T-cell (primary cell): ENCODE measurements at regions not wholly inside any gene's neighbourhood (a gene's known extent, or its start where the extent isn't known, plus 50 kb on each side); places are given as distances from the start of the nearest gene placed in this dataset.

Experiments used
- ATAC-seq, 4 experiments: fragments of 200-7000 bp in 3 of 4; fragments of 150-1000 bp in 1 of 4; cut with Tn5 transposase; replicated peaks in 1 of 4; 1 replicate in 3 of 4; 2 replicates in 1 of 4; pipeline ENCODE4 v1.10.0; 2021; ENCODE audit warnings: moderate library complexity in 3 of 4, mild to moderate bottlenecking in 2 of 4, moderate number of reproducible peaks in 1 of 4
- CTCF ChIA-PET, 2 donors: fragments of 300-600 bp; sonication (Branson Sonifier 250); formaldehyde crosslinking; loops; one replicate each; lab custom pipeline; 2022; ENCODE audit warnings: antibody characterized with exemption in 2 of 2; lab: Charles Lee
- POLR2A ChIA-PET, 2 donors: fragments of 300-600 bp; sonication (Branson Sonifier 250); formaldehyde crosslinking; loops; one replicate each; lab custom pipeline; 2022; ENCODE audit warnings: antibody characterized with exemption in 2 of 2; lab: Charles Lee
- DNase-seq, 35 experiments: peaks; one replicate each; pipeline versions ENCODE4 v3.0.0 to v3.0.0-alpha.2; 2013 to 2023
- H3K27ac ChIP-seq: one replicate; pipeline ENCODE4 v1.5.1; 2013; ENCODE audit warnings: low read length
- H3K27me3 ChIP-seq, 2 experiments: replicated peaks in 1 of 2; 1 replicate in 1 of 2; 2 replicates in 1 of 2; pipeline versions ENCODE4 v1.6.1 to v1.7.0; 2013; ENCODE audit warnings: low read length in 1 of 2, mixed read lengths in 1 of 2; ENCODE audit not compliant: control insufficient read depth in 2 of 2, insufficient read depth in 2 of 2; ENCODE audit errors: extremely low read depth in 1 of 2
- H3K36me3 ChIP-seq, 2 donors: 1 replicate in 1 of 2; 2 replicates in 1 of 2; pipeline versions ENCODE4 v1.6.1 to v1.7.0; 2013; ENCODE audit warnings: low read length in 1 of 2; ENCODE audit not compliant: control insufficient read depth in 2 of 2, insufficient read depth in 1 of 2; ENCODE audit errors: extremely low read depth in 1 of 2
- H3K4me1 ChIP-seq, 2 experiments: 1 replicate in 1 of 2; 2 replicates in 1 of 2; pipeline versions ENCODE4 v1.6.1 to v1.7.0; 2013; ENCODE audit warnings: low read length in 2 of 2, mixed read lengths in 1 of 2; ENCODE audit not compliant: insufficient read depth in 2 of 2, control insufficient read depth in 1 of 2; ENCODE audit errors: extremely low read depth in 1 of 2
- H3K4me3 ChIP-seq, 2 donors: 1 replicate in 1 of 2; 2 replicates in 1 of 2; pipeline versions ENCODE4 v1.5.1 to v1.7.0; 2013; ENCODE audit warnings: mild to moderate bottlenecking in 2 of 2, low read length in 1 of 2, moderate library complexity in 1 of 2; ENCODE audit not compliant: control insufficient read depth in 1 of 2; ENCODE audit errors: extremely low read depth in 1 of 2
- H3K9me3 ChIP-seq: 2 replicates; pipeline ENCODE4 v1.7.0; 2013
- H3K27ac Mint-ChIP-seq, 2 donors: one replicate each; pipeline ENCODE4 v1.8.0; 2020 to 2021; ENCODE audit warnings: mild to moderate bottlenecking in 2 of 2, mixed read lengths in 2 of 2
- H3K27me3 Mint-ChIP-seq, 2 donors: one replicate each; pipeline ENCODE4 v1.8.0; 2021 to 2022; ENCODE audit warnings: mixed read lengths in 2 of 2
- H3K36me3 Mint-ChIP-seq: one replicate; pipeline ENCODE4 v1.8.0; 2021; ENCODE audit warnings: mixed read lengths
- H3K4me1 Mint-ChIP-seq, 3 donors: one replicate each; pipeline ENCODE4 v1.8.0; 2020 to 2022; ENCODE audit warnings: mixed read lengths in 3 of 3, mild to moderate bottlenecking in 1 of 3
- H3K4me3 Mint-ChIP-seq, 3 donors: one replicate each; pipeline ENCODE4 v1.8.0; 2020 to 2022; ENCODE audit warnings: mild to moderate bottlenecking in 3 of 3, mixed read lengths in 3 of 3, moderate library complexity in 3 of 3
- H3K9me3 Mint-ChIP-seq, 3 donors: one replicate each; pipeline ENCODE4 v1.8.0; 2020 to 2022; ENCODE audit warnings: mixed read lengths in 3 of 3
- WGBS: methylation state at CpG from one replicate; pipeline ENCODE4 v1.1.5; 2013; ENCODE audit warnings: missing lambda C conversion rate; ENCODE audit not compliant: insufficient coverage; 5-methylcytosine and 5-hydroxymethylcytosine counted together

DNA sequence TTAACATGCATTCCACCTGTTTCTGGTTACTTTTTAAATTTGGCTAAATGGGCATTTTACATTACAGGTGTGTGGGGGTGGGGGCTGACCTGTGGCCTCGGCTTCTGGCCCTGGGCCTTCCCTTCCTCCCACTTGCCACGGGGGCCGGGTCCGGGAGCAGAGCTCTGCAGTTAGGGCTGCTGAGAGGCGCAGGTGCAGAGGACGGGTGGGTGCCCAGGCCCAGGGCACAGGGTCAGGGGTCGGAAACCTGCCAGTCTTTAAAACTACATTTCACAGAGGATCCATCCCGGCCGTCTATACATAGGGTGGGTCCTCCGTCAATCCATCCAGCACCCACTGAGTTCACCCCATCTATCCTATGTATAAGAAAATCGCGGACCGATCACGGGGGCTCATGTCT, 106.5 kb upstream of the INSIG1 start:
- CTCF ChIA-PET, result interaction anchor here (0.6 to 2.8 kb wide), 9 partner anchors 7 to 775 kb away, joined by 3 to 14 read pairs (median 6); no protein-coding TSS in a partner anchor
- peaks cover 0 to 31% of the 10 kb centered on the region in 2 experiments for H3K27me3 ChIP-seq
- Mint-ChIP-seq H3K27ac (no peak overlapping the region), H3K27me3 (peaks cover 5 to 19% of the 10 kb centered on the region in 2 donors), H3K4me3 (no peak overlapping the region), H3K9me3 (peaks cover 4% of the 10 kb centered on the region in 3 donors), H3K4me1 (peaks cover 0 to 5% (median 5%) of the 10 kb centered on the region in 3 donors), H3K36me3 (no peaks in the 10 kb centered on the region)
- H3K4me1 ChIP-seq, result peaks cover 0 to 6% of the 10 kb centered on the region in 2 experiments
- peaks cover 1% of the 10 kb centered on the region for H3K9me3 ChIP-seq
- H3K27ac ChIP-seq, result no peak overlapping the region
- POLR2A ChIA-PET, result no interaction called here
- ATAC-seq (no peak), DNase-seq (no peak)
- H3K36me3 ChIP-seq, result no peaks in the 10 kb centered on the region
- 77% methylated on average over 8 of the region's 14 CpGs for WGBS
- H3K4me3 ChIP-seq, result no peak overlapping the region

- DNase-seq (no peak), ATAC-seq (no peak)
- Histone ChIP-seq H3K4me1 (peaks cover 0 to 6% of the 10 kb centered on the region in 2 experiments), H3K9me3 (no peaks in the 10 kb centered on the region), H3K36me3 (no peaks in the 10 kb centered on the region), H3K4me3 (no peak overlapping the region), H3K27ac (no peak overlapping the region), H3K27me3 (peaks cover 0 to 30% of the 10 kb centered on the region in 2 experiments)
- Mint-ChIP-seq H3K4me1 (peaks cover 0 to 5% (median 5%) of the 10 kb centered on the region in 3 donors), H3K36me3 (no peaks in the 10 kb centered on the region), H3K27ac (no peak overlapping the region), H3K9me3 (peaks cover 8 to 12% (median 10%) of the 10 kb centered on the region in 3 donors), H3K4me3 (no peak overlapping the region), H3K27me3 (peaks cover 5 to 19% of the 10 kb centered on the region in 2 donors)
- ChIA-PET CTCF (interaction anchor here in 1 of 2 donors (0.9 kb wide), 1 partner anchor 153 kb away, joined by 3 read pairs; no protein-coding TSS in a partner anchor), POLR2A (no interaction called here)
- 88% methylated on average over 2 of the region's 4 CpGs for WGBS
Observed at GRCh38 chr7:155191901-155192478, 105.7 kb upstream of the INSIG1 start.

GRCh38 chr7:155192961-155193640, 104.6 kb upstream of the INSIG1 start:
- ATAC-seq (no peak), DNase-seq (no peak)
- Histone ChIP-seq H3K4me1 (peaks cover 0 to 6% of the 10 kb centered on the region in 2 experiments), H3K36me3 (no peaks in the 10 kb centered on the region), H3K4me3 (no peak overlapping the region), H3K27ac (no peak overlapping the region), H3K27me3 (peaks cover 0 to 22% of the 10 kb centered on the region in 2 experiments), H3K9me3 (no peaks in the 10 kb centered on the region)
- CTCF ChIA-PET, result interaction anchor here in 1 of 2 donors (0.9 to 1.1 kb wide), 2 partner anchors 150 to 152 kb away, joined by 3 read pairs; no protein-coding TSS in a partner anchor
- Mint-ChIP-seq H3K36me3 (no peaks in the 10 kb centered on the region), H3K27me3 (peaks cover 8 to 19% of the 10 kb centered on the region in 2 donors), H3K9me3 (peaks cover 10 to 17% (median 15%) of the 10 kb centered on the region in 3 donors), H3K4me1 (peaks cover 0 to 5% (median 5%) of the 10 kb centered on the region in 3 donors), H3K4me3 (no peak overlapping the region), H3K27ac (no peak overlapping the region)
- 93% methylated on average over 9 of the region's 11 CpGs for WGBS
- POLR2A ChIA-PET, result interaction anchor here in 1 of 2 donors (0.6 kb wide), 1 partner anchor 249 kb away, joined by 4 read pairs; no protein-coding TSS in a partner anchor

DNA sequence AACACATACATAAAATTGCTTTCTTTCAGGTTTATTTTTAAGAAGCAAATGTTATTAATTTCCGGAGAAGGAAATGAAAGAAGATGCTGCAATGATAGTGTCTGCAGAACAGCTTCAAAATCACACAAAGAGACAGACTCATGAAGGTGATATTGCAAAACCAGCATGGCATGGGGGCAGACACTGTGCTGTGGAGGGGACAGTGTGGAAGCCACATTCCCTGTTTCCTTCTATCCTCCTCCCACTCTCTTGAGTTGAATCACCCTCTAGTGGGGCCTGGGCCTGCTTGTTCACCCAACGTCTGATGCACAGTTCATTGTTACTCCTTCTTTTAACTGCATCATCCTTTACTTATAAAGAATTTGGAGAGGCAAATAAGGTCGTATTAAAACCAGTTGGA, 104.0 kb upstream of the INSIG1 start:
- peaks cover 10 to 17% (median 15%) of the 10 kb centered on the region in 3 donors for H3K9me3 Mint-ChIP-seq
- POLR2A ChIA-PET, result interaction anchor here in 1 of 2 donors (0.6 kb wide), 1 partner anchor 249 kb away, joined by 4 read pairs; no protein-coding TSS in a partner anchor
- H3K4me1 Mint-ChIP-seq, result peaks cover 0 to 3% (median 2%) of the 10 kb centered on the region in 3 donors
- no peak for ATAC-seq
- H3K27me3 Mint-ChIP-seq, result peaks cover 8 to 19% of the 10 kb centered on the region in 2 donors
- Histone ChIP-seq H3K4me1 (peaks cover 0 to 6% of the 10 kb centered on the region in 2 experiments), H3K36me3 (no peaks in the 10 kb centered on the region), H3K27ac (no peak overlapping the region), H3K9me3 (no peaks in the 10 kb centered on the region), H3K4me3 (no peak overlapping the region), H3K27me3 (peaks cover 0 to 26% of the 10 kb centered on the region in 2 experiments)
- CTCF ChIA-PET, result interaction anchor here in 1 of 2 donors (1.1 kb wide), 1 partner anchor 149 kb away, joined by 3 read pairs; no protein-coding TSS in a partner anchor
- no peaks in the 10 kb centered on the region for H3K36me3 Mint-ChIP-seq
- no peak overlapping the region for H3K27ac Mint-ChIP-seq
- H3K4me3 Mint-ChIP-seq, result no peak overlapping the region
- no peak for DNase-seq
- WGBS, result no CpG with 5 or more reads among the region's 3 CpGs

- H3K4me1 Mint-ChIP-seq, result peaks cover 0 to 8% (median 5%) of the 10 kb centered on the region in 3 donors
- H3K4me3 Mint-ChIP-seq, result no peak overlapping the region
- H3K4me1 ChIP-seq, result peaks cover 0 to 6% of the 10 kb centered on the region in 2 experiments
- H3K27me3 Mint-ChIP-seq, result peaks cover 8 to 22% of the 10 kb centered on the region in 2 donors
- no peaks in the 10 kb centered on the region for H3K36me3 Mint-ChIP-seq
- no peak overlapping the region for H3K27ac ChIP-seq
- ChIA-PET POLR2A (interaction anchor here in 1 of 2 donors (0.6 kb wide), 1 partner anchor 155 kb away, joined by 3 read pairs; no protein-coding TSS in a partner anchor), CTCF (interaction anchor here in 1 of 2 donors (0.6 kb wide), 1 partner anchor 262 kb away, joined by 3 read pairs; no protein-coding TSS in a partner anchor)
- no peaks in the 10 kb centered on the region for H3K36me3 ChIP-seq
- WGBS, result 95% methylated on average over 7 of the region's 18 CpGs
- H3K27ac Mint-ChIP-seq, result no peak overlapping the region
- DNase-seq (no peak), ATAC-seq (no peak)
- H3K27me3 ChIP-seq, result peaks cover 0 to 20% of the 10 kb centered on the region in 2 experiments
- H3K9me3 ChIP-seq, result no peaks in the 10 kb centered on the region
- peaks cover 10 to 17% (median 15%) of the 10 kb centered on the region in 3 donors for H3K9me3 Mint-ChIP-seq
- H3K4me3 ChIP-seq, result no peak overlapping the region
Observed at GRCh38 chr7:155194382-155195140, 103.1 kb upstream of the INSIG1 start.
